Naive thymus-derived CD4-positive, alpha-beta T cell (primary cell): ENCODE measurements at regions not wholly inside any gene's neighbourhood (a gene's known extent, or its start where the extent isn't known, plus 50 kb on each side); places are given as distances from the start of the nearest gene placed in this dataset.
"Not testable (repeated sequence)": the region's sequence is repeated elsewhere in the genome, so short reads cannot be mapped to it uniquely, and the experiment has no call there.

Source experiments
- ATAC-seq: fragments of 150-1000 bp; cut with Tn5 transposase; 2 replicates; pipeline ENCODE4 v1.10.0; 2021; ENCODE audit warnings: mild to moderate bottlenecking, moderate library complexity
- CTCF ChIA-PET: fragments of 350-600 bp; sonication (Branson Sonifier 250); formaldehyde crosslinking; loops from one replicate; lab custom pipeline; 2021; ENCODE audit warnings: antibody characterized with exemption; lab: Charles Lee
- POLR2A ChIA-PET: fragments of 350-600 bp; sonication (Branson Sonifier 250); formaldehyde crosslinking; loops from one replicate; lab custom pipeline; 2021; ENCODE audit warnings: antibody characterized with exemption, inconsistent platforms; lab: Charles Lee
- DNase-seq, 9 donors: peaks; one replicate each; pipeline versions ENCODE4 v3.0.0 to v3.0.0-alpha.2; 2020 to 2022; ENCODE audit warnings: mixed read lengths in 1 of 9
- H3K27ac ChIP-seq: one replicate; pipeline ENCODE4 v1.7.0; 2013; ENCODE audit warnings: mild to moderate bottlenecking, low read depth, low read length, moderate library complexity
- H3K27me3 ChIP-seq, 2 donors: one replicate each; pipeline ENCODE4 v1.7.0; 2013; ENCODE audit warnings: low read length in 2 of 2, mild to moderate bottlenecking in 2 of 2, moderate library complexity in 2 of 2; ENCODE audit not compliant: control insufficient read depth in 2 of 2, insufficient read depth in 2 of 2
- H3K36me3 ChIP-seq, 3 experiments: 1 replicate in 2 of 3; 2 replicates in 1 of 3; pipeline ENCODE4 v1.7.0; 2013; ENCODE audit warnings: low read length in 3 of 3, mild to moderate bottlenecking in 3 of 3, moderate library complexity in 1 of 3; ENCODE audit not compliant: insufficient read depth in 3 of 3, control insufficient read depth in 2 of 3
- H3K4me1 ChIP-seq, 2 donors: one replicate each; pipeline ENCODE4 v1.7.0; 2013; ENCODE audit warnings: low read length in 2 of 2, mild to moderate bottlenecking in 2 of 2, moderate library complexity in 1 of 2; ENCODE audit not compliant: control insufficient read depth in 2 of 2, insufficient read depth in 2 of 2
- H3K4me3 ChIP-seq: 2 replicates; pipeline ENCODE4 v1.7.0; 2013; ENCODE audit warnings: mild to moderate bottlenecking, low read length
- H3K9me3 ChIP-seq, 3 experiments: 1 replicate in 2 of 3; 2 replicates in 1 of 3; pipeline ENCODE4 v1.7.0; 2013; ENCODE audit warnings: low read length in 3 of 3; ENCODE audit not compliant: control insufficient read depth in 2 of 3
- H3K27ac Mint-ChIP-seq, 9 donors: one replicate each; pipeline ENCODE4 v1.8.0; 2020 to 2022; ENCODE audit warnings: mixed read lengths in 9 of 9, mild to moderate bottlenecking in 8 of 9, moderate library complexity in 5 of 9, inconsistent platforms in 2 of 9
- H3K27me3 Mint-ChIP-seq, 5 donors: one replicate each; pipeline ENCODE4 v1.8.0; 2021 to 2022; ENCODE audit warnings: mixed read lengths in 5 of 5, mild to moderate bottlenecking in 1 of 5
- H3K36me3 Mint-ChIP-seq, 5 donors: one replicate each; pipeline ENCODE4 v1.8.0; 2020 to 2022; ENCODE audit warnings: mixed read lengths in 5 of 5, mild to moderate bottlenecking in 3 of 5, inconsistent platforms in 1 of 5
- H3K4me1 Mint-ChIP-seq, 7 donors: one replicate each; pipeline ENCODE4 v1.8.0; 2020 to 2022; ENCODE audit warnings: mixed read lengths in 7 of 7, mild to moderate bottlenecking in 3 of 7, inconsistent platforms in 1 of 7
- H3K4me3 Mint-ChIP-seq, 10 donors: one replicate each; pipeline ENCODE4 v1.8.0; 2020 to 2022; ENCODE audit warnings: mild to moderate bottlenecking in 10 of 10, mixed read lengths in 10 of 10, moderate library complexity in 6 of 10, inconsistent platforms in 2 of 10
- H3K9me3 Mint-ChIP-seq, 11 donors: one replicate each; pipeline ENCODE4 v1.8.0; 2020 to 2022; ENCODE audit warnings: mixed read lengths in 11 of 11, mild to moderate bottlenecking in 4 of 11, inconsistent platforms in 1 of 11, moderate library complexity in 1 of 11
- intact Hi-C, 2 donors: fragments of 100-400 bp; cut with micrococcal nuclease; formaldehyde crosslinking; loops; one replicate each; pipeline ENCODE4 v1.15.1; 2023

DNA sequence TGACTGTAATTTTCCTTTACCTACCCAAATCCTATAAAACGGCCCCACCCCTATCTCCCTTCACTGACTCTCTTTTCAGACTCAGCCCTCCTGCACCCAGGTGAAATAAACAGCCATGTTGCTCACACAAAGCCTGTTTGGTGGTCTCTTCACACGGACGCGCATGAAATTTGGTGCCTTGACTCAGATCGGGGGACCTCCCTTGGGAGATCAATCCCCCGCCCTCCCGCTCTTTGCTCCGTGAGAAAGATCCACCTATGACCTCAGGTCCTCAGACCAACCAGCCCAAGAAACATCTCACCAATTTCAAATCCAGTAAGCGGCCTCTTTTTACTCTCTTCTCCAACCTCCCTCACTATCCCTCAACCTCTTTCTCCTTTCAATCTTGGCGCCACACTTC is 1344.7 kb upstream of the GOT2 start:
- POLR2A ChIA-PET, DNase-seq, H3K9me3 ChIP-seq, H3K4me3 Mint-ChIP-seq, H3K27me3 ChIP-seq, H3K27ac Mint-ChIP-seq, H3K27ac ChIP-seq, H3K36me3 ChIP-seq, H3K36me3 Mint-ChIP-seq, H3K4me1 Mint-ChIP-seq, ATAC-seq, H3K4me1 ChIP-seq, H3K27me3 Mint-ChIP-seq, H3K4me3 ChIP-seq, CTCF ChIA-PET: not testable (repeated sequence)
- H3K9me3 Mint-ChIP-seq: peaks cover 0 to 31% (median 10%) of the 10 kb centered on the region in 11 donors
- intact Hi-C loops: loop anchor here in 1 of 2 donors (10.0 kb wide), 1 partner anchor 154 kb away; no protein-coding TSS in a partner anchor

DNA sequence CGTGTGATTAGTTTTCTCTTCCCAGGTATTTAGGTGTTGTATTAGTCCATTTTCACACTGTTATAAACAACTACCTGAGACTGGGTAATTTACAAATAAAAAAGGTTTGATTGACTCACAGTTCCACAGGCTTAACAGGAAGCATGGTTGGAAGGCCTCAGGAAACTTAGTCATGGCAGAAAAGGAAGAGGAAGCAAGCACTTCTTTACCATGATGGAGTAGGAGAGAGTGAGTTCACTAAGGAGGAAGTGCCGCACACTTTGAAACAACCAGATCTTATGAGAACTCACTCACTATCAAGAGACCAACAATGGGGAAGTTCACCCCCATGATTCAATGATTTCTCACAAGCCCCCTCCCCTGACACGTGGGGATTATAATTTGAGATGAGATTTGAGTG is 1343.7 kb upstream of the GOT2 start:
- Histone ChIP-seq H3K27me3 (no peaks in the 10 kb centered on the region), H3K4me3 (no peak overlapping the region), H3K27ac (no peak overlapping the region), H3K9me3 (no peaks in the 10 kb centered on the region), H3K4me1 (no peaks in the 10 kb centered on the region), H3K36me3 (no peaks in the 10 kb centered on the region)
- ATAC-seq: peak; percentile 67
- Mint-ChIP-seq H3K4me1 (peaks cover 0 to 1% (median 0%) of the 10 kb centered on the region in 7 donors), H3K27me3 (no peaks in the 10 kb centered on the region), H3K4me3 (no peak overlapping the region), H3K36me3 (no peaks in the 10 kb centered on the region), H3K27ac (no peak overlapping the region), H3K9me3 (peaks cover 0 to 31% (median 10%) of the 10 kb centered on the region in 11 donors)
- CTCF ChIA-PET: no interaction called here
- intact Hi-C loops: loop anchor here in 1 of 2 donors (10.0 kb wide), 1 partner anchor 153 kb away; no protein-coding TSS in a partner anchor
- DNase-seq: no peak
- POLR2A ChIA-PET: no interaction called here

DNA sequence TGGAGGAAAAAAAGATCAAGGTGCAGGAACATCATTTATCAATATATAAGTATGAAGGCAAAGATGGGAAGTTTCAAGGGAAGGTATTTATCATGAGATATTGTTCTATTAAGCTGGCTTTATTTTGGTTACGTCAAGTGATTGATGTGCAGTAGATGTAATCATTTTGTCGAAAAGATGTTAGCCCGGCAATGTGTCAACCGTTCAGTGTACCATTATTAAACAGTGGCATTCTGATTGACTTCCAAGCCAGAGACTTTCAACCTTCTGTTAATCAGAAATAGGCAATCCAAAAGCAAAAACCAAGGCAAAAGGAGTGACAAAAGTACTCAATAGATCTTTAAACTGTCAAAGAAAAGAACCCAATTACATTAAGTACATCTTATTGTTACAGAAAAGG is 1340.3 kb upstream of the GOT2 start:
- intact Hi-C loops: loop anchor here in 1 of 2 donors (10.0 kb wide), 1 partner anchor 150 kb away; no protein-coding TSS in a partner anchor
- Mint-ChIP-seq H3K27me3 (no peaks in the 10 kb centered on the region), H3K4me3 (no peak overlapping the region), H3K4me1 (no peaks in the 10 kb centered on the region), H3K27ac (no peak overlapping the region), H3K36me3 (no peaks in the 10 kb centered on the region), H3K9me3 (peaks cover 0 to 30% (median 6%) of the 10 kb centered on the region in 11 donors)
- DNase-seq: no peak
- CTCF ChIA-PET: no interaction called here
- H3K27ac ChIP-seq: no peak overlapping the region
- H3K27me3 ChIP-seq: no peaks in the 10 kb centered on the region
- H3K4me1 ChIP-seq: no peaks in the 10 kb centered on the region
- H3K9me3 ChIP-seq: no peaks in the 10 kb centered on the region
- no peak for ATAC-seq
- H3K4me3 ChIP-seq: no peak overlapping the region
- no peaks in the 10 kb centered on the region for H3K36me3 ChIP-seq
- POLR2A ChIA-PET: no interaction called here

DNA sequence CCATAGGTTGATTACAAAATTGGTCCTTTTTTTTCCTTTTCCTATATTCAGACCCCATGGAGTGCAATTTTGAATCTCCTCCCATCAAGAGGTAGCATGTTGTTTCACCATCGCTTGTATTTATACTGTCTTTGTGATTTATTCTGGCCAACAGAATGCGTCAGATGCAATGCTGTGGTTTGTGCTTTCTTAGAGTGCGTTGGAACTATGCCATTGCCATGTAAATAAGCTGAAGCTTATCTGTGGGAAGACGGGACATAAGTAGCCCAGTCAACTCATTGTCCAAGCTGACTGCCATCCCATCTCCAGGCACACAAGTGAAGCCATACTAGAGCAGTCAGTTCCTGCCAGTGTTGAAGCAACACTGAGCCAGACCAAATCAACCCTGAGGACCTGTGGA is 1339.3 kb upstream of the GOT2 start:
- Mint-ChIP-seq H3K27ac (no peak overlapping the region), H3K27me3 (no peaks in the 10 kb centered on the region), H3K4me1 (no peaks in the 10 kb centered on the region), H3K9me3 (peaks cover 0 to 38% (median 6%) of the 10 kb centered on the region in 11 donors), H3K36me3 (no peaks in the 10 kb centered on the region), H3K4me3 (no peak overlapping the region)
- no peaks in the 10 kb centered on the region for H3K27me3 ChIP-seq
- ChIA-PET POLR2A (no interaction called here), CTCF (no interaction called here)
- no peaks in the 10 kb centered on the region for H3K4me1 ChIP-seq
- H3K4me3 ChIP-seq: no peak overlapping the region
- intact Hi-C loops: loop anchor here in 1 of 2 donors (10.0 kb wide), 1 partner anchor 149 kb away; no protein-coding TSS in a partner anchor
- H3K9me3 ChIP-seq: no peaks in the 10 kb centered on the region
- ATAC-seq: no peak
- no peak overlapping the region for H3K27ac ChIP-seq
- no peaks in the 10 kb centered on the region for H3K36me3 ChIP-seq
- no peak for DNase-seq

DNA sequence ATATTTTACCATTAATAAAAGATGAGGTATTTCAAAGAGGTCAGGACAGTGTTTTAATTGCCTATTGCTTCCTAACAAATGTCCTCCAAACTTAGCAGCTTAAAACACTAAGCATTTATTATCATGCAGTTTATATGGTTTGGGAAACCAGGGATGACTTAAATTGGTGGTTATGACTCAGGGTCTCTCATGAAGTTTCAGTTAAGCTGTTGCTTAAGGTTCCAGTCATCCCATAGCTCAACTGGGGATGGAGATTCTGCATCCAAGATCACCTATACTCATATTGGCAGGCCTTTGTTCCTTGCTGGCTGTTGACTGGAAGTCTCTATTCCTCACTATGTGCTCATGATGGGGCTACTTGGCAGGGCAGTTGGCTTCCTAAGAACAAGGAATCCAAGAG is 1329.9 kb upstream of the GOT2 start:
- H3K27ac ChIP-seq: no peak overlapping the region
- H3K9me3 ChIP-seq: no peaks in the 10 kb centered on the region
- H3K27ac Mint-ChIP-seq: no peak overlapping the region
- no peaks in the 10 kb centered on the region for H3K36me3 ChIP-seq
- intact Hi-C loops: no loop called here
- H3K9me3 Mint-ChIP-seq: peaks cover 0 to 13% (median 4%) of the 10 kb centered on the region in 11 donors
- ATAC-seq: no peak
- CTCF ChIA-PET: no interaction called here
- no peak overlapping the region for H3K4me3 ChIP-seq
- H3K4me1 ChIP-seq: no peaks in the 10 kb centered on the region
- H3K4me3 Mint-ChIP-seq: no peak overlapping the region
- POLR2A ChIA-PET: no interaction called here
- H3K27me3 Mint-ChIP-seq: no peaks in the 10 kb centered on the region
- H3K4me1 Mint-ChIP-seq: no peaks in the 10 kb centered on the region
- no peak for DNase-seq
- no peaks in the 10 kb centered on the region for H3K27me3 ChIP-seq
- no peaks in the 10 kb centered on the region for H3K36me3 Mint-ChIP-seq

DNA sequence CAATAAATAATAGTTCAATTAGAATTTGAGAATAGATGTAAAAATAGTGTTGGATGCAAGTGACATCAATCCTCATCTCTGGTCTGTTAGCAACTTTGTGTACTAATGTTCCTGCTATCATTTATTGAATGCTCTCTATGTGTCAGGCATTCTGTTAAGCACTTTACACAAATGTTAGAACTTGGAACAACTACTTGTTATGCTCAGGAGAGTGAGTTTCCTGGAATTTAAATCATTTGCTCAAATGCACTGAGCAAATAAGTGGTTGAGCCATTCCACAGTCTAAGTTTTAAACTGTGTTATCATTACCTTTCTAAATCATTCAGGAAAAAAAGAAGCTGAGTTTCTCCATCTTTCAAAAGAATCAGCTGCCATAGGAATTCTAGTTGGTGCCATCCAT is 1327.3 kb upstream of the GOT2 start:
- Mint-ChIP-seq H3K9me3 (peaks cover 0 to 31% (median 9%) of the 10 kb centered on the region in 11 donors), H3K4me1 (no peaks in the 10 kb centered on the region), H3K4me3 (no peak overlapping the region), H3K36me3 (no peaks in the 10 kb centered on the region), H3K27me3 (no peaks in the 10 kb centered on the region), H3K27ac (no peak overlapping the region)
- ChIA-PET CTCF (no interaction called here), POLR2A (no interaction called here)
- Histone ChIP-seq H3K4me3 (no peak overlapping the region), H3K4me1 (no peaks in the 10 kb centered on the region), H3K36me3 (no peaks in the 10 kb centered on the region), H3K27ac (no peak overlapping the region), H3K27me3 (no peaks in the 10 kb centered on the region), H3K9me3 (no peaks in the 10 kb centered on the region)
- intact Hi-C loops: no loop called here
- DNase-seq: no peak
- ATAC-seq: no peak

DNA sequence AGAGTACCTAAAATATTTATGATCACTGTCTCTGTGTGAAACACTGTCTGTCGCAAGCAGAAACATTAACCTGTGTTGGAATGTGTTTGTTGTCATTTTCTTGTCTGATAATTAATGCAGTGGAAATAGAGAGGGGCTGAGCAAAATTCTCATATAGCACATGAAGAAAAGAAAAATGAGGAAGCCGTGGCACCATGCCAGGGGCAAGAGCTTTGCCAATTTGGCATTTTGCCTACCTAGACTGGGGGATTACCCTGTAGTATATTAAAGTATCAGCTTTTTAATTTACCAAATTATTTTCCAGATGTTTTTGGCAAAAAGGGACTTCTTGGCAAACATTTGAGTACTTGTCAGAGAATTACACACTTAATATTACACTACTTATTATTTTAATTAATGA is 1326.6 kb upstream of the GOT2 start:
- POLR2A ChIA-PET: no interaction called here
- H3K4me3 Mint-ChIP-seq: no peak overlapping the region
- intact Hi-C loops: no loop called here

More for the DNA sequence above, 1326.6 kb upstream of the GOT2 start:
- DNase-seq: no peak
- CTCF ChIA-PET: no interaction called here
- Histone ChIP-seq H3K9me3 (no peaks in the 10 kb centered on the region), H3K27me3 (no peaks in the 10 kb centered on the region), H3K27ac (no peak overlapping the region), H3K4me3 (no peak overlapping the region), H3K36me3 (no peaks in the 10 kb centered on the region), H3K4me1 (no peaks in the 10 kb centered on the region)
- H3K4me1 Mint-ChIP-seq: no peaks in the 10 kb centered on the region
- peaks cover 2 to 37% (median 13%) of the 10 kb centered on the region in 11 donors for H3K9me3 Mint-ChIP-seq
- no peaks in the 10 kb centered on the region for H3K27me3 Mint-ChIP-seq
- no peak for ATAC-seq
- H3K36me3 Mint-ChIP-seq: no peaks in the 10 kb centered on the region
- no peak overlapping the region for H3K27ac Mint-ChIP-seq
